ENCODE measurements at regions not wholly inside any gene's neighbourhood (a gene's known extent, or its start where the extent isn't known, plus 50 kb on each side); places are given as distances from the start of the nearest gene placed in this dataset.

DNA sequence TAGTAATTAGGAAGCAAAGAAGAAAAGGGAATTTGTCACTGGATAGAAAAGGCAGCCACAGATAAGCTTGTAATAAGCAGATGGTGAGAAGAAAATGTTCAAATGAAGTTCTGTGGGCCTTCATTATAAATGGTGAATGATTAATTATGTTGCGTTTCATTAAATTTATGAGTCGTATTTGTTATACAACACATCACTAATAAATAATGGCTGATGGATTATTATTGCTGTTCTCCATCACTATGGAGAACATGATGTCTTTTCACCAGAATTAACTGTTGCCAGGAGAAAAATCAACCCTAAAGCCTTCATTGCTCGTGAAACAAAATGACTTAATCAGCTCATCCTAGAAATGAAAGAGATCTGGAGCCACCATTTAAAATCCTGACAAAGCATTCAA lies 158.5 kb downstream of the BTBD3 start:
- TF ChIP-seq GABPA (IDR thresholded peaks at IDR 0.05; ENCODE audit: low read depth) (no peak), POLR2AphosphoS5 (IDR thresholded peaks at IDR 0.05; ENCODE audit: low read depth) (no peak), REST (IDR thresholded peaks at IDR 0.05; ENCODE audit: insufficient replicate concordance, low read depth) (no peak), CTCF (IDR thresholded peaks at IDR 0.05; ENCODE audit: insufficient read depth, low read length) (no peak), SPI1 (IDR thresholded peaks at IDR 0.05; ENCODE audit: borderline replicate concordance, low read depth) (no peak)
- no peak for DNase-seq (ENCODE audit: low read depth in 1 of 2, low spot score in 1 of 2)
- no peak overlapping the region for H3K27ac ChIP-seq (replicated peaks)
- no peaks in the 10 kb centered on the region for H3K27me3 ChIP-seq (ENCODE audit: insufficient read depth, poor library complexity, severe bottlenecking)
- no peak overlapping the region for H3K4me3 ChIP-seq (replicated peaks; ENCODE audit: insufficient read depth, low read length)

- no peaks in the 10 kb centered on the region for H3K27me3 ChIP-seq (ENCODE audit: insufficient read depth, poor library complexity, severe bottlenecking)
- H3K27ac ChIP-seq (replicated peaks) = no peak overlapping the region
- H3K4me3 ChIP-seq (replicated peaks; ENCODE audit: insufficient read depth, low read length) = no peak overlapping the region
- TF ChIP-seq POLR2AphosphoS5 (IDR thresholded peaks at IDR 0.05; ENCODE audit: low read depth) (no peak), SPI1 (IDR thresholded peaks at IDR 0.05; ENCODE audit: borderline replicate concordance, low read depth) (no peak), CTCF (IDR thresholded peaks at IDR 0.05; ENCODE audit: insufficient read depth, low read length) (no peak), GABPA (IDR thresholded peaks at IDR 0.05; ENCODE audit: low read depth) (no peak), REST (IDR thresholded peaks at IDR 0.05; ENCODE audit: insufficient replicate concordance, low read depth) (no peak)
- DNase-seq (ENCODE audit: low read depth in 1 of 2, low spot score in 1 of 2) = no peak
These were observed 160.2 kb downstream of the BTBD3 start for GRCh38 chr20:12077875-12078274.

DNA sequence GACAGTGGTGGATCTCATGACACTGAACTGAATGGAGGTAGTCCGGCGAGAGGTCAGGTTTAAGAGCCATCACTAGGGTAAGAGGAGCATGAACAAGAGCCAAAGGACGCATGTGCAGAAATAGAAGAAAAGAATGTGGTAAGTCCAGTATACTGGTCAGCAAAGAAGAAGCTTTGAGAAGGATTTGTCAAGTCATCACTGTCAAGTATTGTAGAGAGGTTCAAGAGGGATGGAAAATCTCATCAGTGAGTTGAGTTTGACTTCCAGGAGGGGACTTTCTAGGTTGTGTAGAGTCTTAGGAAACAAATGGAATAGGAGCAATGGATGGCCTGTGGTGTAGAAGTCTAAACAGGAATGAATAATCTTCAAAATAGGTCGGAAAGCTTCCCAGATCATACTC lies 161.8 kb downstream of the BTBD3 start:
- no peak overlapping the region for H3K4me3 ChIP-seq (replicated peaks; ENCODE audit: insufficient read depth, low read length)
- TF ChIP-seq GABPA (IDR thresholded peaks at IDR 0.05; ENCODE audit: low read depth) = no peak
- TF ChIP-seq CTCF (IDR thresholded peaks at IDR 0.05; ENCODE audit: insufficient read depth, low read length) = no peak
- no peak for TF ChIP-seq POLR2AphosphoS5 (IDR thresholded peaks at IDR 0.05; ENCODE audit: low read depth)
- no peak for TF ChIP-seq REST (IDR thresholded peaks at IDR 0.05; ENCODE audit: insufficient replicate concordance, low read depth)
- TF ChIP-seq SPI1 (IDR thresholded peaks at IDR 0.05; ENCODE audit: borderline replicate concordance, low read depth) = no peak
- no peaks in the 10 kb centered on the region for H3K27me3 ChIP-seq (ENCODE audit: insufficient read depth, poor library complexity, severe bottlenecking)
- DNase-seq (ENCODE audit: low read depth in 1 of 2, low spot score in 1 of 2) = no peak
- H3K27ac ChIP-seq (replicated peaks) = no peak overlapping the region

Measured in HL-60 (cell line).